Left renal pelvis (tissue), 4 donors: ENCODE measurements at regions not wholly inside any gene's neighbourhood (a gene's known extent, or its start where the extent isn't known, plus 50 kb on each side); places are given as distances from the start of the nearest gene placed in this dataset.
A peak's percentile ranks its signal among the peaks of the same experiment; 100 is the strongest.
"Not testable (repeated sequence)": the region's sequence is repeated elsewhere in the genome, so short reads cannot be mapped to it uniquely, and the experiment has no call there.

Experiments used
- DNase-seq, 4 donors: peaks; one replicate each; pipeline ENCODE4 v3.0.0-alpha.2; 2013; ENCODE audit warnings: low read depth in 4 of 4, low spot score in 3 of 4

- no peak for DNase-seq
These were observed 365.4 kb upstream of the C16orf82 start for GRCh38 chr16:26701243-26701886.

GRCh38 chr16:26705346-26705745 is 361.4 kb upstream of the C16orf82 start:
- DNase-seq: no peak

- no peak for DNase-seq
These were observed 358.3 kb upstream of the C16orf82 start for GRCh38 chr16:26708428-26708827.

GRCh38 chr16:26709175-26709574 is 357.6 kb upstream of the C16orf82 start:
- no peak for DNase-seq

- DNase-seq: no peak
These were observed 357.0 kb upstream of the C16orf82 start for GRCh38 chr16:26709754-26710153.

GRCh38 chr16:26710450-26710849 is 356.3 kb upstream of the C16orf82 start:
- no peak for DNase-seq

GRCh38 chr16:26712876-26713275 is 353.9 kb upstream of the C16orf82 start:
- DNase-seq: no peak

GRCh38 chr16:26715969-26716368 is 350.8 kb upstream of the C16orf82 start:
- no peak for DNase-seq

- DNase-seq: no peak
These were observed 348.9 kb upstream of the C16orf82 start for GRCh38 chr16:26717826-26718225.

GRCh38 chr16:26721290-26721689 is 345.4 kb upstream of the C16orf82 start:
- DNase-seq: no peak

- not testable (repeated sequence) for DNase-seq
These were observed 344.8 kb upstream of the C16orf82 start for GRCh38 chr16:26721957-26722356.

GRCh38 chr16:26724189-26724588 is 342.5 kb upstream of the C16orf82 start:
- DNase-seq: peak in 1 of 4 donors; percentile 29

GRCh38 chr16:26727848-26728247 is 338.9 kb upstream of the C16orf82 start:
- no peak for DNase-seq

GRCh38 chr16:26729951-26730541 is 336.7 kb upstream of the C16orf82 start:
- no peak for DNase-seq

GRCh38 chr16:26731729-26732128 is 335.0 kb upstream of the C16orf82 start:
- no peak for DNase-seq

GRCh38 chr16:26733710-26734109 is 333.0 kb upstream of the C16orf82 start:
- DNase-seq: no peak

- no peak for DNase-seq
These were observed 331.2 kb upstream of the C16orf82 start for GRCh38 chr16:26735521-26735920.

GRCh38 chr16:26736084-26736483 is 330.6 kb upstream of the C16orf82 start:
- DNase-seq: no peak

GRCh38 chr16:26740771-26741170 is 326.0 kb upstream of the C16orf82 start:
- DNase-seq: no peak

- DNase-seq: no peak
These were observed 324.7 kb upstream of the C16orf82 start for GRCh38 chr16:26742040-26742439.

- DNase-seq: no peak
These were observed 322.3 kb upstream of the C16orf82 start for GRCh38 chr16:26744430-26744829.

- DNase-seq: no peak
These were observed 319.0 kb upstream of the C16orf82 start for GRCh38 chr16:26747760-26748159.

- DNase-seq: no peak
These were observed 317.7 kb upstream of the C16orf82 start for GRCh38 chr16:26749072-26749471.
